Small intestine (tissue), 7 donors: ENCODE measurements at regions not wholly inside any gene's neighbourhood (a gene's known extent, or its start where the extent isn't known, plus 50 kb on each side); places are given as distances from the start of the nearest gene placed in this dataset.

ENCODE experiments used
- DNase-seq, 2 donors: peaks; one replicate each; pipeline versions ENCODE4 v3.0.0 to v3.0.0-alpha.2; 2013
- FAIRE-seq: peaks from 2 replicates; lab custom pipeline; 2012; peaks lifted over from hg19 to GRCh38; lab: Jason Lieb, UNC
- H3K27ac ChIP-seq, 3 donors: one replicate each; pipeline ENCODE4 v1.5.1; 2013; ENCODE audit warnings: low read length in 2 of 3, mild to moderate bottlenecking in 2 of 3, control low read depth in 1 of 3, inconsistent platforms in 1 of 3, low read depth in 1 of 3, moderate library complexity in 1 of 3
- H3K27me3 ChIP-seq, 3 donors: one replicate each; pipeline ENCODE4 v1.6.1; 2013; ENCODE audit warnings: low read length in 3 of 3, inconsistent platforms in 1 of 3; ENCODE audit not compliant: control insufficient read depth in 3 of 3, insufficient read depth in 3 of 3
- H3K36me3 ChIP-seq, 3 donors: one replicate each; pipeline ENCODE4 v1.6.1; 2013; ENCODE audit warnings: low read length in 3 of 3, inconsistent platforms in 1 of 3, low read depth in 1 of 3, mild to moderate bottlenecking in 1 of 3, moderate library complexity in 1 of 3; ENCODE audit not compliant: control insufficient read depth in 3 of 3, insufficient read depth in 2 of 3
- H3K4me1 ChIP-seq, 3 donors: one replicate each; pipeline ENCODE4 v1.6.1; 2013; ENCODE audit warnings: low read length in 2 of 3, inconsistent platforms in 1 of 3, low read depth in 1 of 3, mild to moderate bottlenecking in 1 of 3, moderate library complexity in 1 of 3; ENCODE audit not compliant: control insufficient read depth in 3 of 3, insufficient read depth in 2 of 3
- H3K4me3 ChIP-seq, 3 donors: one replicate each; pipeline ENCODE4 v1.5.1; 2013; ENCODE audit warnings: low read length in 3 of 3, control low read depth in 1 of 3, inconsistent platforms in 1 of 3, low read depth in 1 of 3, mild to moderate bottlenecking in 1 of 3, moderate library complexity in 1 of 3
- H3K9me3 ChIP-seq, 2 donors: one replicate each; pipeline ENCODE4 v1.6.1; 2013; ENCODE audit warnings: low read depth in 1 of 2, low read length in 1 of 2; ENCODE audit not compliant: control insufficient read depth in 2 of 2, insufficient read depth in 1 of 2
- WGBS, 3 donors: extraction: QIAGEN DNeasy Blood & Tissue Kit; methylation state at CpG; one replicate each; pipeline ENCODE4 v1.1.7; 2013; 5-methylcytosine and 5-hydroxymethylcytosine counted together
- donor health status: healthy with polysubstance abuse.
- donor health status: control.
- donor health status: control.
- donor health status: Bipolar disorder and iron deficiency.
- donor health status: healthy.

DNA sequence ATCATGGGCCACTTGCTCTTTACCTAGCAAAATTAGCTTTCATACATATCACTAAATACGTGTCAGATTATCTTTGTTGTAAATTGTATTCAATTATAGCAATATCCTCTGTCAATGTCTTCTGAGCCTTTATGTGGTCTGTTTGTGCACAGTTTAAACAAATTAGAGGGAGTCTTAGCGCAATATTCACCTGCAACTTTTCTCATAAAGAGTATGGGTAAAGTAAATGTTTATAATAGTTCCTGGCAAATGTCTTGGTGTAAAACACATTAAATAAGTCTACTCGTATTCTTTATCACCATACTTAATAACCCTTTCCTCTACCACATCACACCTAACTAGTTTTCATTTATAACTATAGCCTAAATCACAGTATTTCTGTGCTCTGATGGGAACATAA lies 169.0 kb downstream of the PCSK1 start:
- DNase-seq, result no peak
- H3K27me3 ChIP-seq, result no peaks in the 10 kb centered on the region
- peaks cover 0 to 12% of the 10 kb centered on the region in 2 donors for H3K9me3 ChIP-seq
- H3K36me3 ChIP-seq, result no peaks in the 10 kb centered on the region
- no peak for FAIRE-seq
- no peak overlapping the region for H3K4me3 ChIP-seq
- H3K4me1 ChIP-seq, result no peaks in the 10 kb centered on the region
- H3K27ac ChIP-seq, result no peak overlapping the region
- WGBS, 3 donors, result 80 to 83% (median 81%) methylated on average over 3 of the region's 3 CpGs

DNA sequence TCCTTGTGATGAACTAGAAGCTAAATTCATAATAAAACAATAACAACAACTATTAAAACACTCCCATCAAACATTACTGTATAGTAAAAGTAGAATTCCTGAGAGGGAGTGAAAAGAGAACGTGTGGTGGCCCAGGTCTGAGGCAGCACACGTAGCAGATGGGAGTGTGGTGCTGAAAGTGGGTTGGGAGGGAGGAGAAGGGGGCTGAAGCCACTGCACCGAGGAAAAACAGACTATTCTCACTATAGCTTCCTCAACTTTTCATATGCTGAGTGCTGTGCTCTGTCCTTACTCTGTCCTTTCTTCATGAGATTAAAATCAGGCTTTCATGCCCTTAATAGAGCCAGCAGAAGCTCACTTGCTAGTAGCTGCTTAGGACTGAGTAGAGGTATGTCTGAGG lies 170.9 kb downstream of the PCSK1 start:
- 49 to 76% (median 75%) methylated on average over 3 of the region's 3 CpGs for WGBS, 3 donors
- FAIRE-seq, result no peak

DNA sequence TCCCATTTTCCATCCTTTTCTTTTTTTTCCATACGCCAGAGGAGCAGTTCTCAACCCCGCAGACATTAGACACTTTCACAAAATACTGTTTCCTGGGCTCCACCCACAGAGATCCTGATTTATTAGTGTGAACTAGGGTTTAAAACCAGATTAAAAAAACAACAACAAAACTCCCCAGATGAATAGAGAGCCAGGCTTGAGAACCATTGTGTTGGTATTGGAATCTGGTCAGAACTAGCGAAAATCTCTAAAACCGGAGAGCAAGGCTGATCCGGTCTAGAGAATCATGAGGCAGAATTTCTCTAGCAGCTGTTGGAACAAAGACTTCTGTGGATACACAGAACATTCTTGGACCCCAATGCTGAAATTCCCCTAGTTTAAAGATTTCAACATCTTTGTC lies 173.0 kb downstream of the PCSK1 start:
- 91 to 96% (median 93%) methylated on average over 5 of the region's 5 CpGs for WGBS, 3 donors

More for the DNA sequence above, 170.9 kb downstream of the PCSK1 start:
- Histone ChIP-seq H3K4me3 (no peak overlapping the region), H3K9me3 (peaks cover 0 to 8% of the 10 kb centered on the region in 2 donors), H3K27ac (no peak overlapping the region), H3K4me1 (no peaks in the 10 kb centered on the region), H3K27me3 (no peaks in the 10 kb centered on the region), H3K36me3 (no peaks in the 10 kb centered on the region)
- DNase-seq, result no peak

DNA sequence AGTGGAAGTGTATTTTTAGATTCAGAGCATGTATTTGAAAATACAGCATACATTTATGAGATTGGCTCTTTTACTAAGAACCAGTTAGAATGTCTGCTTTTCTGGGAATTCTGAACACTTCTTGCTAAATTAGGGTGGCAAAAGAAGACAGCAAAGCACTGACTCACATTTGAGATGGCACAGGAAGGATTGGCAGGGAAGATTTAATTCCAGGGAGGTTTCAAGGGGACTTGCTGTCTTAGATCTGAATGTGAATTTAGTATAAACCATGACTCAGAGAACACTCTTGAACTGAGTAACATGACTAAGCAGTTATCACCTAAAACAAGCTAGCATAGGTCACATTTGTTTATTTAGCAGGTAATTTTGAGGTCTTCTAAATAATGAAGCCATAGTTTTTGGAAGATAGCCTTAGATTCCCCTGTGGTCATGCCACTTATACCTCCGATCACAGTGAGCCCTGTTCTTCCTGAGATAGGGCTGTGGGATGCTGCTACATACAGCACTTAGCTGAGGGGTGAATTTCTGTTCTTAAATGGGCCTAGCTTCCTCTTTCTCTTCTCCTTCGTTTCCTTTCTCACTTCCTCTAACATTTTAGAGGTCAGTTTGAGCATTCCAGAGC lies 173.8 kb downstream of the PCSK1 start:
- DNase-seq (no peak), FAIRE-seq (no peak)
- Histone ChIP-seq H3K27me3 (no peaks in the 10 kb centered on the region), H3K27ac (no peak overlapping the region), H3K4me3 (no peak overlapping the region), H3K9me3 (no peaks in the 10 kb centered on the region), H3K4me1 (no peaks in the 10 kb centered on the region), H3K36me3 (no peaks in the 10 kb centered on the region)
- WGBS, 3 donors, result 49 to 68% (median 58%) methylated on average over 2 of the region's 2 CpGs

More for the DNA sequence above, 173.0 kb downstream of the PCSK1 start:
- H3K27me3 ChIP-seq, result no peaks in the 10 kb centered on the region
- no peak overlapping the region for H3K27ac ChIP-seq
- H3K9me3 ChIP-seq, result no peaks in the 10 kb centered on the region
- no peaks in the 10 kb centered on the region for H3K36me3 ChIP-seq
- H3K4me1 ChIP-seq, result no peaks in the 10 kb centered on the region
- DNase-seq, result no peak
- no peak for FAIRE-seq
- no peak overlapping the region for H3K4me3 ChIP-seq

DNA sequence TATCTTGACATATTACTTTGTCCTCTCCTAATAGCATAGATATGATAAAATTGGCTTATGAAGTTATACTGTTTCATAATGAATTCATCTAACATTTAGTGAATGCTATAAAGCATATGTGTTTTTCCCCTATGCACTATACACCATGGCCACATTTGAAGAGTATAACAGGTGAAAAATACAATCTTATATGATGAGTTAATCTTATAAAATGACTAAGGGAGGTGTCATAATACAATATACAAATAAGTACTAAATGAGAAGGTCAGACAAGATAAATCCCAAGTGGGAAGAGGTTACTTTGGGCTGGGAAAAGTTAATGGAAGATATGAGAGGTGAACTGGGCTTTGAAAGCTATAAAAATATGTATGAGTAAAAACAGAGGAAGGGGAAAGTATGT lies 174.4 kb downstream of the PCSK1 start:
- Histone ChIP-seq H3K9me3 (no peaks in the 10 kb centered on the region), H3K4me1 (no peaks in the 10 kb centered on the region), H3K36me3 (no peaks in the 10 kb centered on the region), H3K27me3 (no peaks in the 10 kb centered on the region), H3K4me3 (no peak overlapping the region), H3K27ac (no peak overlapping the region)
- FAIRE-seq, result no peak
- no peak for DNase-seq

DNA sequence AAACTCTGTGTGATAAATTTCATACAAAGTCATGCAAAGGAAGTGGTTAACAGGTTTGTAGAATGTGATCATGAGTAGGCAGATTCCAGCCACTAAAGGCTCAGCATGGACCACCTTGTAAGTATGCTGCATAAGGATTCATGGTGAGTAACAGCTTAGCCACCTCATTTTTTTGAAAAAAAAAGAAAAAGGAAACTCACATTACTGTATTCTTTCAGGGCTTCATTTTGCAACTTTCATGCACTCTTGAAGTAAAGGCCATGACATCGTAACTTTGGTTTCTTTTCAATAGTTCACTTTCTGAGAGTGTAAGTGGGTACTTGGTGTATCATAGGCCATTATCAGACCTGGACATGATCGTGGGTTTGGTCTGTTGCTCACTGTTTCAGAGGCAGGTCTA lies 175.1 kb downstream of the PCSK1 start:
- no peaks in the 10 kb centered on the region for H3K9me3 ChIP-seq
- H3K4me1 ChIP-seq, result no peaks in the 10 kb centered on the region
- no peaks in the 10 kb centered on the region for H3K27me3 ChIP-seq
- no peaks in the 10 kb centered on the region for H3K36me3 ChIP-seq
- FAIRE-seq (no peak), DNase-seq (no peak)
- no peak overlapping the region for H3K4me3 ChIP-seq
- H3K27ac ChIP-seq, result no peak overlapping the region
- WGBS, 3 donors, result 90 to 94% (median 94%) methylated on average over 2 of the region's 2 CpGs

DNA sequence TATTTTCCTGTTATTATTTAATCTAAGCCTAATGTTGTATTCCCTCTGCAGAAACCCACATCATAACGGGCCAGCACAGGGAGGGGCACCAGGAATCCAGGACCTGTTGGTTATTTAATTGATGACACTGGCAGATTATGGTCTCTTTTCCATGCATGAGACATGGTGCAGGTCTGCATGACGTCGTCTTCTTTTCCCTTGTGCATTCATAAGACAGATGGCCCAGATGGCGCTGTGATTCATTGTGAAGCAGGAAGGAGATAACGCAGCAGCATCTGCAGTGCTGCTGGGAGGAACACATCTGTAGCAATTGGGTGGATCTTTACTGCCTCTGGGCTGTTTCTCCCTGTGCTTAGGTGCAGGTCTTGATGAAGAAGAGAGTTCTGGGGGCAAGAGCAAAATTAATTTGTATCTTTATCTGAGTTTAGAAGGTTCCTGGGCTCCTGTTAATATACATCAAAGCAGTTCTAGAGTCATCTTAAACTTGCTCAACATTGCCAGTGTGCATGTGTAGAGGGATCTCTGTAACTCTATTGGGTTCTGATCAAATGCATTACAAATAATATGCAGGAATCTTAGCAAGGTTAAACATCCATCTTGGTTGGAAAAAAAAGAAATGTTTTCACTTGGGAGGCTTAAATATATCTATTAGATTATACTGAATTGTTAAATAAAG lies 176.1 kb downstream of the PCSK1 start:
- no peak overlapping the region for H3K27ac ChIP-seq
- DNase-seq, result peak; percentile 25 to 32
- H3K27me3 ChIP-seq, result no peaks in the 10 kb centered on the region
- H3K9me3 ChIP-seq, result no peaks in the 10 kb centered on the region
- H3K36me3 ChIP-seq, result no peaks in the 10 kb centered on the region
- FAIRE-seq, result no peak
- no peak overlapping the region for H3K4me3 ChIP-seq
- H3K4me1 ChIP-seq, result no peaks in the 10 kb centered on the region
- 61 to 76% (median 68%) methylated on average over 5 of the region's 5 CpGs for WGBS, 3 donors

DNA sequence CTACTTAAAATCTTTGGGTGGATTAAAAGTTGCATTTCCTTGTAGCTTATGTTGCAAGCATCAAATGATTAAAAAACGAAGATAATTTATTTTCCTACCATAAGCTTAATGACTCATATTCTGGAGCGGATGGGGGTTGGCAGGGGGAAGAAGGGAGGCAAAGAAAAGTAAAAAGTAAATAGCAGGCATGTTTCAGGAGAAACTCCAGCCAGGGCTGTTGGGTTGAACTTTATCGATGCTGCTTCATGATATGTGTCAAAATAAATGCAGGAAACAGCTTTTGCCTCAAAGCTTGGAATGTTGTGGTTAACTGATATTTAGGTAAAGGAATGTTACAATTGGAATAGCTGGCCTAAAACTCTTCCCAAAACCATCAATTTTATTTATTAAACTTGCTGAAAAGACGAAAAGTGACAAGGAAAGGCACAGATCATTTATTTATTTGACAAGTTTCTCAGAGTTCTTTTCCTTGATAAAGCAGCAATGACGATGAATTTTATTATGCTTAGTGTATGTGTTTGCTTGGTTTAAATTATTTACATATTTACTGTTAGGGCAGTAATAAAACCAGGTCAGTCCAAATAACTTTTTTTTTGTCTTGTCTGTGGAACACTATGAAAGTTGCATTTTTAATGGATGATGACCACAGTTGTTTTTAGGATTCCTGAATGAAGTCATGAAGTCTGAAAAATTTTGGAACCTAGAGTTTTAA lies 177.9 kb downstream of the PCSK1 start:
- Histone ChIP-seq H3K27ac (no peak overlapping the region), H3K4me1 (no peaks in the 10 kb centered on the region), H3K4me3 (no peak overlapping the region), H3K36me3 (no peaks in the 10 kb centered on the region), H3K27me3 (no peaks in the 10 kb centered on the region), H3K9me3 (peaks cover 0 to 3% of the 10 kb centered on the region in 2 donors)
- WGBS, 3 donors, result 51 to 52% (median 51%) methylated on average over 5 of the region's 5 CpGs
- DNase-seq, result no peak
- no peak for FAIRE-seq
